ENCODE measurements at regions not wholly inside any gene's neighbourhood (a gene's known extent, or its start where the extent isn't known, plus 50 kb on each side); places are given as distances from the start of the nearest gene placed in this dataset.
A peak's percentile ranks its signal among the peaks of the same experiment; 100 is the strongest.

DNA sequence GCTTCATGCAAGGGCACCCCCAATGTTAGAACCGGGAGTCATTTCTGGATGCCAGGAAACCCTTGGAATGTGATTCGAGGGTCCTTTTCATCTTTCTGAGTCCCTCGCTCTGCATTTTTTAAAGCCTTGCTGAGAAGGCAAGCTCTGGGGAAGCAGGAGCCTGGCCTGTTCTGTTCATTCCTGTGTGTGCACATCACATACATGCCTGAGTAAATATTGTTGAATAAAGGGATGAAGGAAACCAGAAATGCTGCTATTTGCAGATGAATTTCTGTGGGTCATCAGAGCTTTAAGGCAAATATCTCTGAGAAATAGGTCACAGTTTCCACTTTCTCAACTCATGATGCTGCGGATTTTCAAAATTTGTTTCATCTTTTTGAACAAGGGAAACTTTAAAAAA lies 170.1 kb downstream of the PAH start:
- H3K9me3 ChIP-seq (ENCODE audit: low read depth), result no peaks in the 10 kb centered on the region
- H3K79me2 ChIP-seq, result no peaks in the 10 kb centered on the region
- DNase-seq (ENCODE audit: low spot score), result no peak
- H4K20me1 ChIP-seq (ENCODE audit: insufficient read depth, poor library complexity, severe bottlenecking), result no peaks in the 10 kb centered on the region
- no peaks in the 10 kb centered on the region for H3K4me1 ChIP-seq (ENCODE audit: insufficient read depth)
- no peak overlapping the region for H3K27ac ChIP-seq
- H3K27me3 ChIP-seq, result no peaks in the 10 kb centered on the region
- TF ChIP-seq EZH2 (IDR thresholded peaks at IDR 0.05; ENCODE audit: borderline replicate concordance) (no peak), EZH2phosphoT487 (IDR thresholded peaks at IDR 0.05; ENCODE audit: low read depth, severe bottlenecking, unreplicated experiment) (no peak)
- TF ChIP-seq, protein P1, sequence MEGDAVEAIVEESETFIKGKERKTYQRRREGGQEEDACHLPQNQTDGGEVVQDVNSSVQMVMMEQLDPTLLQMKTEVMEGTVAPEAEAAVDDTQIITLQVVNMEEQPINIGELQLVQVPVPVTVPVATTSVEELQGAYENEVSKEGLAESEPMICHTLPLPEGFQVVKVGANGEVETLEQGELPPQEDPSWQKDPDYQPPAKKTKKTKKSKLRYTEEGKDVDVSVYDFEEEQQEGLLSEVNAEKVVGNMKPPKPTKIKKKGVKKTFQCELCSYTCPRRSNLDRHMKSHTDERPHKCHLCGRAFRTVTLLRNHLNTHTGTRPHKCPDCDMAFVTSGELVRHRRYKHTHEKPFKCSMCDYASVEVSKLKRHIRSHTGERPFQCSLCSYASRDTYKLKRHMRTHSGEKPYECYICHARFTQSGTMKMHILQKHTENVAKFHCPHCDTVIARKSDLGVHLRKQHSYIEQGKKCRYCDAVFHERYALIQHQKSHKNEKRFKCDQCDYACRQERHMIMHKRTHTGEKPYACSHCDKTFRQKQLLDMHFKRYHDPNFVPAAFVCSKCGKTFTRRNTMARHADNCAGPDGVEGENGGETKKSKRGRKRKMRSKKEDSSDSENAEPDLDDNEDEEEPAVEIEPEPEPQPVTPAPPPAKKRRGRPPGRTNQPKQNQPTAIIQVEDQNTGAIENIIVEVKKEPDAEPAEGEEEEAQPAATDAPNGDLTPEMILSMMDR (IDR thresholded peaks at IDR 0.05; ENCODE audit: poor library complexity), result no peak
- no peak overlapping the region for H3K4me3 ChIP-seq
- 66% methylated on average over 4 of the region's 4 CpGs for WGBS (ENCODE audit: low lambda C conversion rate, missing lambda C conversion rate)
- H3K9me2 ChIP-seq (replicated peaks; ENCODE audit: insufficient read depth), result no peaks in the 10 kb centered on the region
- H3K36me3 ChIP-seq (replicated peaks; ENCODE audit: insufficient read depth, low read depth), result no peaks in the 10 kb centered on the region
- H2AFZ ChIP-seq, result no peak overlapping the region
- no peak overlapping the region for H3K4me2 ChIP-seq

DNA sequence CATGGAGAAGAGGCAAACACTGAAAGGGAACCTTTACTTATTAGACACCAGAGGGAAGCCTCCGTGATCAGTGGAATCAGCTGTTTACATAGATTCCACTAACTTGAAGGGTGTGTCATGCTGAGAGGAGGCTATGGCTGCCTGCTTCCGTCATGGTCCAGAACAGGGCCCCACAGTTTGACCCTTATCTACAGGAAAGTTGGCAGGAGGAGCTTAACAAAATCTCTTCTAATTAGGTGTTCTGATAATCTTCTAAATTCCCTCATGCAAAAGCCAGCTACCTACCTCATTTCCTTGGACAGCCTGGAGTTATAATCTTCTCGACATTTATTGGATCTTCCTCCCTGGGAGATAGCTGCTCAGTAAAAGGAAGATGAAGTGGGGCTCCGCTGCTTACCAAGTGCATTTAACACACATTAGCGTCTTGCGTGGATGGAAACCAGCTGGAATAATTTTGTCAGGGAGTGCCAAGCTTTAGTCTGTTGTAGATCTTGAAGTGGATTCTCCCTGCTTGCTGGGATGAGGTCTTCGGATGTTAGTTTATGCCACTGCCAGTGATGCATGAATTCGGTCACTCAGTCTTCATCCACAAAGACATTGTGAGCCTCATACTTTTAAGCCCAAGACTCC lies 171.0 kb downstream of the PAH start:
- Histone ChIP-seq H3K4me2 (no peak overlapping the region), H3K27ac (no peak overlapping the region), H3K4me3 (no peak overlapping the region), H3K9me2 (replicated peaks; ENCODE audit: insufficient read depth) (no peaks in the 10 kb centered on the region), H4K20me1 (ENCODE audit: insufficient read depth, poor library complexity, severe bottlenecking) (no peaks in the 10 kb centered on the region), H2AFZ (no peak overlapping the region), H3K4me1 (ENCODE audit: insufficient read depth) (no peaks in the 10 kb centered on the region), H3K27me3 (no peaks in the 10 kb centered on the region), H3K79me2 (no peaks in the 10 kb centered on the region), H3K36me3 (replicated peaks; ENCODE audit: insufficient read depth, low read depth) (no peaks in the 10 kb centered on the region), H3K9me3 (ENCODE audit: low read depth) (no peaks in the 10 kb centered on the region)
- no peak for TF ChIP-seq EZH2phosphoT487 (IDR thresholded peaks at IDR 0.05; ENCODE audit: low read depth, severe bottlenecking, unreplicated experiment)
- no peak for TF ChIP-seq EZH2 (IDR thresholded peaks at IDR 0.05; ENCODE audit: borderline replicate concordance)
- DNase-seq (ENCODE audit: low spot score), result no peak
- 56% methylated on average over 8 of the region's 8 CpGs for WGBS (ENCODE audit: low lambda C conversion rate, missing lambda C conversion rate)

DNA sequence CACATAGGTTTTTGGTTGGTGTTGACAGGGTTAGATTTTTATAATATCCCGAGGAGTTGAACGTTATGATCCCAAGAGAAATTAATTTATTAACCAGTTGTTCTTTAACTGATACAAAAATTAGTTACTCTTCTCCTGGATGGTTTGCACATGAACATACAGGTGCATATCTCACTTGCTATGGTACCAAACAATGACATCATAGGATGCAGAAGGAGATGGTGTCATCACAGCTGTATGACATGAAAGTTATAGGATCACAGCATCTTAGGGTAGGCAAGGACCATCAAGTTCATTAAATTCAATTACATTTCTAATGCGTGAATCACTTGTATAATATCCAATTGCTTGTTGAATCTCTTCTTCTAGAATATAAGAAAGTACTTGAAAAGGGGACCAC lies 175.8 kb downstream of the PAH start:
- Histone ChIP-seq H3K36me3 (replicated peaks; ENCODE audit: insufficient read depth, low read depth) (no peaks in the 10 kb centered on the region), H3K79me2 (no peaks in the 10 kb centered on the region), H3K27me3 (no peaks in the 10 kb centered on the region), H4K20me1 (ENCODE audit: insufficient read depth, poor library complexity, severe bottlenecking) (no peaks in the 10 kb centered on the region), H3K4me1 (ENCODE audit: insufficient read depth) (no peaks in the 10 kb centered on the region), H3K4me3 (no peak overlapping the region), H3K4me2 (no peak overlapping the region), H3K9me2 (replicated peaks; ENCODE audit: insufficient read depth) (no peaks in the 10 kb centered on the region), H3K9me3 (ENCODE audit: low read depth) (no peaks in the 10 kb centered on the region), H3K27ac (no peak overlapping the region), H2AFZ (no peak overlapping the region)
- WGBS (ENCODE audit: low lambda C conversion rate, missing lambda C conversion rate), result 86% methylated on average over 3 of the region's 3 CpGs
- DNase-seq (ENCODE audit: low spot score), result no peak
- TF ChIP-seq EZH2phosphoT487 (IDR thresholded peaks at IDR 0.05; ENCODE audit: low read depth, severe bottlenecking, unreplicated experiment) (no peak), EZH2 (IDR thresholded peaks at IDR 0.05; ENCODE audit: borderline replicate concordance) (no peak)
- TF ChIP-seq, protein P1 (IDR thresholded peaks at IDR 0.05; ENCODE audit: poor library complexity), result no peak

DNA sequence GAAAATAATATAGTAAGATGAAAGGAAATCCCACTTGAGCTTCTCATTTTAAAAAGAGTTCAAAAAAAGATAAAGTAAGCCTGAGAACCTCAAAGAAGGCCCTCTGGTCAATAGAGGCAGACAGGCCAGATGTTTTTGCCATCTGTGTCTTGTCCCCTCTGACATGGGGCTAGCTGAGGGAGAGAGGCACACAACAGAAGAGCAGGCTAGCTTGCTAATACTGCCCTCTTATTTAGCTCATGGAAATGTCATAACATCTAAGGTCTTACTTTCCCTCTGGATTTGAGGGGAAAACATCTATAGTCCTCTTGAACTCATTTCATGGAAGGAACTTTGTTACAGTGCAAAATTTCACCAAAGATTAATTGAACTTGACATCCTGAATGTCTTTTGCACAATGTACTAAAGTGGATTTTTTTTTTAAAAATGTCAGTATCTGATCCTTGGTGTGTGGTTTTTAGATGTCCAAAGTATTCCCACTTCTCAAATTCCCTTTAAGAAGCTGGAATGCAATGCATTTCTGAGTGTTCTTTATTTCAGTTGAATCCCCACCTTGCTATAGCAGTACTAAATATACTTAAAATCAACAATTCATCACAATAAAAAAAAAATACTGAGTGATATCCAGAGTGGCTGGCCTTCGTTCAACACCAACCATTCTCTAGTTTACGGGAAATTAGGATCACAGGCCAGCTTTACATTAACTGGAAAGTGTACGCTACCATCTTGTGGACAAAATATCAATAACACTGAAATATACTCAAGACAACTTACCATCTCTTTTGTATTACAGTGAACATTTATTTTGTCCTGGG lies 176.7 kb downstream of the PAH start:
- H3K4me1 ChIP-seq (ENCODE audit: insufficient read depth), result no peaks in the 10 kb centered on the region
- no peaks in the 10 kb centered on the region for H3K79me2 ChIP-seq
- no peaks in the 10 kb centered on the region for H3K36me3 ChIP-seq (replicated peaks; ENCODE audit: insufficient read depth, low read depth)
- peak; percentile 67 for DNase-seq (ENCODE audit: low spot score)
- no peaks in the 10 kb centered on the region for H3K9me2 ChIP-seq (replicated peaks; ENCODE audit: insufficient read depth)
- H4K20me1 ChIP-seq (ENCODE audit: insufficient read depth, poor library complexity, severe bottlenecking), result no peaks in the 10 kb centered on the region
- peak overlapping the region; percentile 20 for H3K27ac ChIP-seq
- H3K9me3 ChIP-seq (ENCODE audit: low read depth), result no peaks in the 10 kb centered on the region
- WGBS (ENCODE audit: low lambda C conversion rate, missing lambda C conversion rate), result 42% methylated on average over 3 of the region's 3 CpGs
- TF ChIP-seq, protein P1 (IDR thresholded peaks at IDR 0.05; ENCODE audit: poor library complexity), result peak; percentile 60
- TF ChIP-seq EZH2 (IDR thresholded peaks at IDR 0.05; ENCODE audit: borderline replicate concordance), result no peak
- no peak overlapping the region for H3K4me2 ChIP-seq
- no peaks in the 10 kb centered on the region for H3K27me3 ChIP-seq
- H2AFZ ChIP-seq, result no peak overlapping the region
- no peak overlapping the region for H3K4me3 ChIP-seq

Measured in hepatocyte (in vitro differentiated cells).